Ishikawa (cell line): ENCODE measurements at regions not wholly inside any gene's neighbourhood (a gene's known extent, or its start where the extent isn't known, plus 50 kb on each side); places are given as distances from the start of the nearest gene placed in this dataset.

ENCODE experiments used
- MAX ChIP-seq: IDR thresholded peaks from 2 replicates; pipeline ENCODE4 v1.6.1; 2012
- TAF1 ChIP-seq: IDR thresholded peaks from 2 replicates; pipeline ENCODE4 v1.6.1; 2012; ENCODE audit warnings: low read depth, mild to moderate bottlenecking
- YY1 ChIP-seq: IDR thresholded peaks from 2 replicates; pipeline ENCODE4 v1.6.1; 2012; ENCODE audit warnings: low read depth

- no peak for TF ChIP-seq TAF1
- no peak for TF ChIP-seq YY1
- no peak for TF ChIP-seq MAX
These were observed 460.5 kb upstream of the GHITM start for GRCh38 chr10:83678850-83679249.
